H9 (cell line): ENCODE measurements at regions not wholly inside any gene's neighbourhood (a gene's known extent, or its start where the extent isn't known, plus 50 kb on each side); places are given as distances from the start of the nearest gene placed in this dataset.

ENCODE experiments used
- DNase-seq: peaks from one replicate; pipeline ENCODE4 v3.0.0-alpha.2; 2017
- H2AFZ ChIP-seq: one replicate; pipeline ENCODE4 v1.6.1; 2013; ENCODE audit warnings: mild to moderate bottlenecking, low read length, control low read depth, moderate library complexity
- H2AK5ac ChIP-seq: 2 replicates; pipeline ENCODE4 v1.6.1; 2013; ENCODE audit warnings: low read length, control low read depth, mixed read lengths; ENCODE audit not compliant: insufficient read length
- H2BK120ac ChIP-seq: one replicate; pipeline ENCODE4 v1.6.1; 2013; ENCODE audit warnings: low read depth, mild to moderate bottlenecking, low read length, control low read depth, inconsistent platforms; ENCODE audit not compliant: poor library complexity, severe bottlenecking
- H2BK12ac ChIP-seq: 2 replicates; pipeline ENCODE4 v1.6.1; 2013; ENCODE audit warnings: low read length, control low read depth, mixed read lengths, low read depth; ENCODE audit not compliant: insufficient read length
- H2BK15ac ChIP-seq: 2 replicates; pipeline ENCODE4 v1.6.1; 2013; ENCODE audit warnings: low read depth, low read length, control low read depth
- H2BK20ac ChIP-seq: one replicate; pipeline ENCODE4 v1.6.1; 2013; ENCODE audit warnings: low read depth, mild to moderate bottlenecking, low read length, control low read depth, inconsistent platforms; ENCODE audit not compliant: poor library complexity, severe bottlenecking
- H2BK5ac ChIP-seq: 2 replicates; pipeline ENCODE4 v1.6.1; 2013; ENCODE audit warnings: low read length, control low read depth, mixed read lengths; ENCODE audit not compliant: insufficient read length
- H3K14ac ChIP-seq: 2 replicates; pipeline ENCODE4 v1.6.1; 2013; ENCODE audit warnings: low read length, control low read depth; ENCODE audit not compliant: insufficient read depth
- H3K18ac ChIP-seq: 2 replicates; pipeline ENCODE4 v1.6.1; 2013; ENCODE audit warnings: low read depth, mild to moderate bottlenecking, mixed read lengths, low read length, control low read depth; ENCODE audit not compliant: insufficient read length
- H3K23ac ChIP-seq: 2 replicates; pipeline ENCODE4 v1.6.1; 2013; ENCODE audit warnings: low read length, control low read depth, mixed read lengths, low read depth; ENCODE audit not compliant: insufficient read length
- H3K23me2 ChIP-seq: 2 replicates; pipeline ENCODE4 v1.6.1; 2013; ENCODE audit warnings: low read depth, mild to moderate bottlenecking, mixed read lengths, low read length, control low read depth; ENCODE audit not compliant: insufficient read length, poor library complexity, severe bottlenecking
- H3K27ac ChIP-seq: 2 replicates; pipeline ENCODE4 v1.5.1; 2013; ENCODE audit warnings: low read length, control low read depth, mixed read lengths, low read depth; ENCODE audit not compliant: insufficient read length
- H3K27me3 ChIP-seq: 2 replicates; pipeline ENCODE4 v1.6.1; 2013; ENCODE audit warnings: low read length, control low read depth, inconsistent platforms; ENCODE audit not compliant: insufficient read depth
- H3K4ac ChIP-seq: 2 replicates; pipeline ENCODE4 v1.6.1; 2013; ENCODE audit warnings: low read depth, mild to moderate bottlenecking, control low read depth, inconsistent platforms, low read length, moderate library complexity
- H3K4me1 ChIP-seq: 2 replicates; pipeline ENCODE4 v1.6.1; 2013; ENCODE audit warnings: low read length, control low read depth, inconsistent platforms; ENCODE audit not compliant: insufficient read depth
- H3K4me2 ChIP-seq: 2 replicates; pipeline ENCODE4 v1.6.1; 2013; ENCODE audit warnings: low read length, control low read depth, mixed read lengths; ENCODE audit not compliant: insufficient read length, insufficient read depth
- H3K56ac ChIP-seq: 2 replicates; pipeline ENCODE4 v1.6.1; 2013; ENCODE audit warnings: low read depth, mild to moderate bottlenecking, mixed read lengths, low read length, control low read depth; ENCODE audit not compliant: insufficient read length
- H3K79me1 ChIP-seq: 2 replicates; pipeline ENCODE4 v1.6.1; 2013; ENCODE audit warnings: low read depth, mild to moderate bottlenecking, moderate library complexity, low read length, control low read depth, inconsistent platforms; ENCODE audit not compliant: insufficient read depth, poor library complexity, severe bottlenecking
- H3K79me2 ChIP-seq: 2 replicates; pipeline ENCODE4 v1.6.1; 2013; ENCODE audit warnings: low read length, control low read depth, inconsistent platforms; ENCODE audit not compliant: insufficient read depth
- H3K9ac ChIP-seq: 2 replicates; pipeline ENCODE4 v1.6.1; 2013; ENCODE audit warnings: low read length, control low read depth, mixed read lengths; ENCODE audit not compliant: insufficient read length; ENCODE audit errors: extremely low read depth
- H3K9me3 ChIP-seq: one replicate; pipeline ENCODE4 v1.6.1; 2013; ENCODE audit warnings: low read depth, low read length, inconsistent platforms; ENCODE audit not compliant: control insufficient read depth
- H3T11ph ChIP-seq: one replicate; pipeline ENCODE4 v1.6.1; 2013; ENCODE audit warnings: mild to moderate bottlenecking, low read length, control low read depth, inconsistent platforms
- H4K20me1 ChIP-seq: one replicate; pipeline ENCODE4 v1.6.1; 2013; ENCODE audit not compliant: control insufficient read depth, insufficient read length, insufficient read depth
- H4K5ac ChIP-seq: 2 replicates; pipeline ENCODE4 v1.6.1; 2013; ENCODE audit warnings: low read depth, mild to moderate bottlenecking, mixed read lengths, low read length, control low read depth; ENCODE audit not compliant: insufficient read length
- H4K8ac ChIP-seq: replicated peaks from 2 replicates; pipeline ENCODE4 v1.6.1; 2013; ENCODE audit warnings: low read length, control low read depth, mixed read lengths, low read depth; ENCODE audit not compliant: insufficient read length
- H4K91ac ChIP-seq: 2 replicates; pipeline ENCODE4 v1.6.1; 2013; ENCODE audit warnings: low read depth, mild to moderate bottlenecking, moderate library complexity, mixed read lengths, low read length, control low read depth; ENCODE audit not compliant: insufficient read length
- H3K27ac Mint-ChIP-seq, 3 experiments: 2 replicates in 2 of 3; 3 replicates in 1 of 3; pipeline ENCODE4 v1.8.0; 2020 to 2021; ENCODE audit warnings: mixed read lengths in 3 of 3, mild to moderate bottlenecking in 1 of 3, moderate library complexity in 1 of 3
- H3K27me3 Mint-ChIP-seq: 2 replicates; pipeline ENCODE4 v1.8.0; 2021; ENCODE audit warnings: low read depth, mild to moderate bottlenecking, moderate library complexity, mixed read lengths
- H3K36me3 Mint-ChIP-seq, 3 experiments: 2 replicates in 2 of 3; 3 replicates in 1 of 3; pipeline ENCODE4 v1.8.0; 2020 to 2021; ENCODE audit warnings: low read depth in 3 of 3, mixed read lengths in 3 of 3; ENCODE audit not compliant: insufficient read depth in 1 of 3
- H3K4me1 Mint-ChIP-seq, 2 experiments: 2 replicates each; pipeline ENCODE4 v1.8.0; 2020; ENCODE audit warnings: mixed read lengths in 2 of 2
- H3K4me3 Mint-ChIP-seq, 2 experiments: 2 replicates in 1 of 2; 3 replicates in 1 of 2; pipeline ENCODE4 v1.8.0; 2020 to 2021; ENCODE audit warnings: mild to moderate bottlenecking in 2 of 2, mixed read lengths in 2 of 2, moderate library complexity in 1 of 2
- H3K9me3 Mint-ChIP-seq, 2 experiments: 2 replicates in 1 of 2; 3 replicates in 1 of 2; pipeline ENCODE4 v1.8.0; 2020; ENCODE audit warnings: mild to moderate bottlenecking in 2 of 2, mixed read lengths in 2 of 2, moderate library complexity in 1 of 2
- WGBS: extraction: QIAGEN DNeasy Blood & Tissue Kit; methylation state at CpG from one replicate; pipeline ENCODE4 v1.1.7; 2013; ENCODE audit warnings: missing lambda C conversion rate, low lambda C conversion rate, mixed read lengths; ENCODE audit not compliant: insufficient read length; ENCODE audit errors: extremely low coverage; 5-methylcytosine and 5-hydroxymethylcytosine counted together
- TF ChIP-seq, protein P1 (sequence below): fragments of 200-600 bp; sonication (generic); conservative IDR thresholded peaks from 3 replicates; pipeline ENCODE4 v1.8.0; 2021; ENCODE audit warnings: antibody characterized with exemption, mild to moderate bottlenecking

DNA sequence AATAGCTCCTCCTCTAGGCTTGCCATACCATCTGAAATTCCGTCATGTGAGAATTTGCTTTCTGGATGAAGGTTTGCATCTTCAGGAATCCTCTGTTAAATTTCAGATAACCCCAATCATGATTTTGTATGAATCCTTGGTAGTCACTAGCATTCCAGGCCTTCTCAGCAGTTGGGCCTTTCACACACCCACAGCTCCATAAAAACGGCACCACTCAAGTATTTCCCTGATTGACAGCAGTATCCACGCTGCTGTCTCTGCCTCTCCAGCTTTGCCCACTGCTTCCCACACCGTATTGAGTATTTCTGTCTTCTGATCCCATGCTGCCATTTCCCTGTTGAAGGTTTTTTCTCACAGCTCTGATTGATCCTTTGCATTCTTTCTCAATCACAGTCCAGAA lies 208.7 kb upstream of the NCAM1 start:
- Histone ChIP-seq H2BK15ac (no peak overlapping the region), H2BK20ac (no peak overlapping the region), H2AFZ (no peak overlapping the region), H4K8ac (no peak overlapping the region), H3K79me2 (no peaks in the 10 kb centered on the region), H3K4me1 (no peaks in the 10 kb centered on the region), H4K5ac (no peak overlapping the region), H3K4me2 (no peak overlapping the region), H2AK5ac (no peak overlapping the region), H2BK12ac (no peak overlapping the region), H3K9me3 (no peaks in the 10 kb centered on the region), H3K56ac (no peak overlapping the region), H3K27ac (no peak overlapping the region), H4K20me1 (no peaks in the 10 kb centered on the region), H4K91ac (no peak overlapping the region), H3K23me2 (no peaks in the 10 kb centered on the region), H3K18ac (no peak overlapping the region), H3T11ph (no peak overlapping the region), H3K14ac (no peak overlapping the region), H3K23ac (no peak overlapping the region), H3K27me3 (no peaks in the 10 kb centered on the region), H3K4ac (no peak overlapping the region), H2BK5ac (no peak overlapping the region), H3K9ac (no peak overlapping the region), H3K79me1 (no peaks in the 10 kb centered on the region), H2BK120ac (no peak overlapping the region)
- no CpG with 5 or more reads among the region's 4 CpGs for WGBS
- Mint-ChIP-seq H3K4me1 (0 out of 4 replicates have a peak, but pooled peaks cover 0 to 2% of the 10 kb centered on the region in 2 experiments), H3K27me3 (peaks cover 2% of the 10 kb centered on the region), H3K4me3 (no peak overlapping the region; a peak in 1 of 5 replicates), H3K9me3 (no peaks in the 10 kb centered on the region), H3K36me3 (no peaks in the 10 kb centered on the region), H3K27ac (no peak overlapping the region)
- TF ChIP-seq, protein P1, sequence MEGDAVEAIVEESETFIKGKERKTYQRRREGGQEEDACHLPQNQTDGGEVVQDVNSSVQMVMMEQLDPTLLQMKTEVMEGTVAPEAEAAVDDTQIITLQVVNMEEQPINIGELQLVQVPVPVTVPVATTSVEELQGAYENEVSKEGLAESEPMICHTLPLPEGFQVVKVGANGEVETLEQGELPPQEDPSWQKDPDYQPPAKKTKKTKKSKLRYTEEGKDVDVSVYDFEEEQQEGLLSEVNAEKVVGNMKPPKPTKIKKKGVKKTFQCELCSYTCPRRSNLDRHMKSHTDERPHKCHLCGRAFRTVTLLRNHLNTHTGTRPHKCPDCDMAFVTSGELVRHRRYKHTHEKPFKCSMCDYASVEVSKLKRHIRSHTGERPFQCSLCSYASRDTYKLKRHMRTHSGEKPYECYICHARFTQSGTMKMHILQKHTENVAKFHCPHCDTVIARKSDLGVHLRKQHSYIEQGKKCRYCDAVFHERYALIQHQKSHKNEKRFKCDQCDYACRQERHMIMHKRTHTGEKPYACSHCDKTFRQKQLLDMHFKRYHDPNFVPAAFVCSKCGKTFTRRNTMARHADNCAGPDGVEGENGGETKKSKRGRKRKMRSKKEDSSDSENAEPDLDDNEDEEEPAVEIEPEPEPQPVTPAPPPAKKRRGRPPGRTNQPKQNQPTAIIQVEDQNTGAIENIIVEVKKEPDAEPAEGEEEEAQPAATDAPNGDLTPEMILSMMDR = no peak
- no peak for DNase-seq
